PFSK-1 (cell line): ENCODE measurements at regions not wholly inside any gene's neighbourhood (a gene's known extent, or its start where the extent isn't known, plus 50 kb on each side); places are given as distances from the start of the nearest gene placed in this dataset.

Source experiments
- FOXP2 ChIP-seq: optimal IDR thresholded peaks from 2 replicates; pipeline ENCODE3; 2011; ENCODE audit warnings: borderline replicate concordance, control low read depth, inconsistent platforms; ENCODE audit not compliant: insufficient read depth; ENCODE audit errors: extremely low read length, extremely low read depth
- POLR2AphosphoS5 ChIP-seq: IDR thresholded peaks from 2 replicates; pipeline ENCODE4 v1.6.1; 2012; ENCODE audit warnings: low read depth, mild to moderate bottlenecking, control low read depth, low read length, moderate library complexity
- SIN3A ChIP-seq: IDR thresholded peaks from 2 replicates; pipeline ENCODE4 v1.6.1; 2012; ENCODE audit warnings: mild to moderate bottlenecking, low read length, moderate library complexity, borderline replicate concordance; ENCODE audit not compliant: insufficient read depth
- TAF1 ChIP-seq: IDR thresholded peaks from 2 replicates; pipeline ENCODE4 v1.6.1; 2012; ENCODE audit warnings: low read length, control low read depth, borderline replicate concordance; ENCODE audit not compliant: insufficient read depth
- TF ChIP-seq, protein P1 (sequence below), 2 experiments: IDR thresholded peaks; 2 replicates each; pipeline versions ENCODE4 v1.6.1 to v1.8.0; 2011 to 2012; ENCODE audit warnings: low read depth in 2 of 2, low read length in 2 of 2, control low read depth in 1 of 2, inconsistent platforms in 1 of 2, mild to moderate bottlenecking in 1 of 2, moderate library complexity in 1 of 2; ENCODE audit not compliant: insufficient read depth in 1 of 2

DNA sequence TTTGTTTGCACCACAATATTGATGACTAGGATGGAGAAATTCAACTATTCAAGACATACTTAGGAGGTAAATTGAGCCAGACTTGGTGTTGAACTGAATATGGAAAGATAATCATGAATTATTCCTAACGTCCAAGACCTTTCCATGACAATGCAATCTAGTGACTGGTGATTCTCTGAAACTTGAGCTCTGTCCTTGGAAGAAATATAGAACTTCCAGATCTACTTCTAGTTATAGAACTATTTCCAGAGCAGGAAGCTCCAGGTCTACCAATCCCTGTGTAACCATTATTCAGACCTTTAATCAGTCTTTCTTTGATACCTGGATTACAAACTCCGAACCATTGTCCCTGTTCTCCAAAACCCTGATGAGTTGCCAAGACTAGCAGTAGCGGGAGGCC is 272.6 kb upstream of the SLC14A2 start:
- no peak for TF ChIP-seq SIN3A
- TF ChIP-seq TAF1: no peak
- TF ChIP-seq, protein P1, sequence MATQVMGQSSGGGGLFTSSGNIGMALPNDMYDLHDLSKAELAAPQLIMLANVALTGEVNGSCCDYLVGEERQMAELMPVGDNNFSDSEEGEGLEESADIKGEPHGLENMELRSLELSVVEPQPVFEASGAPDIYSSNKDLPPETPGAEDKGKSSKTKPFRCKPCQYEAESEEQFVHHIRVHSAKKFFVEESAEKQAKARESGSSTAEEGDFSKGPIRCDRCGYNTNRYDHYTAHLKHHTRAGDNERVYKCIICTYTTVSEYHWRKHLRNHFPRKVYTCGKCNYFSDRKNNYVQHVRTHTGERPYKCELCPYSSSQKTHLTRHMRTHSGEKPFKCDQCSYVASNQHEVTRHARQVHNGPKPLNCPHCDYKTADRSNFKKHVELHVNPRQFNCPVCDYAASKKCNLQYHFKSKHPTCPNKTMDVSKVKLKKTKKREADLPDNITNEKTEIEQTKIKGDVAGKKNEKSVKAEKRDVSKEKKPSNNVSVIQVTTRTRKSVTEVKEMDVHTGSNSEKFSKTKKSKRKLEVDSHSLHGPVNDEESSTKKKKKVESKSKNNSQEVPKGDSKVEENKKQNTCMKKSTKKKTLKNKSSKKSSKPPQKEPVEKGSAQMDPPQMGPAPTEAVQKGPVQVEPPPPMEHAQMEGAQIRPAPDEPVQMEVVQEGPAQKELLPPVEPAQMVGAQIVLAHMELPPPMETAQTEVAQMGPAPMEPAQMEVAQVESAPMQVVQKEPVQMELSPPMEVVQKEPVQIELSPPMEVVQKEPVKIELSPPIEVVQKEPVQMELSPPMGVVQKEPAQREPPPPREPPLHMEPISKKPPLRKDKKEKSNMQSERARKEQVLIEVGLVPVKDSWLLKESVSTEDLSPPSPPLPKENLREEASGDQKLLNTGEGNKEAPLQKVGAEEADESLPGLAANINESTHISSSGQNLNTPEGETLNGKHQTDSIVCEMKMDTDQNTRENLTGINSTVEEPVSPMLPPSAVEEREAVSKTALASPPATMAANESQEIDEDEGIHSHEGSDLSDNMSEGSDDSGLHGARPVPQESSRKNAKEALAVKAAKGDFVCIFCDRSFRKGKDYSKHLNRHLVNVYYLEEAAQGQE (IDR thresholded peaks at IDR 0.05; ENCODE audit: insufficient read depth in 1 of 2, low read depth in 2 of 2, low read length in 2 of 2): no peak
- no peak for TF ChIP-seq POLR2AphosphoS5
- TF ChIP-seq FOXP2: no peak

DNA sequence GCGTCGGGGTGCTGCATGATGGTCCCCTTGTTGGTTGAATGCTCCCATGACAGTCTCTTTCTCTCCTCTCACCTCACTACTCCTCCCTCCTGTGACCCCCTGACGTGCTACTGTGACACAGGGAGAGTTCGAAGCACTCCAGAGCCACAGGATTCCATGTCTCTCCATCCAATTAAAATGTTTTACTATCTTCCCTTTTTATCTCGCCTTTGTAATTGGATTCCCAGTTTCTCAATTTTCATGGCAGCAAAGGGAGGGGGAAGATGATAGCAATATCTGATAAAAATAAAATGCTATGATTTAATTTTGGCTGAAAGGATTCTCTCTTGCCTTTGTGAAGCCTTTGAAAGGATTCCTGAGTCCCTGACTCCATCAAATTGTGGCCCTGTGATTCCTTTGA is 271.9 kb upstream of the SLC14A2 start:
- TF ChIP-seq, protein P1 (IDR thresholded peaks at IDR 0.05; ENCODE audit: insufficient read depth in 1 of 2, low read depth in 2 of 2, low read length in 2 of 2): no peak
- TF ChIP-seq SIN3A: no peak
- no peak for TF ChIP-seq FOXP2
- TF ChIP-seq POLR2AphosphoS5: no peak
- TF ChIP-seq TAF1: no peak

DNA sequence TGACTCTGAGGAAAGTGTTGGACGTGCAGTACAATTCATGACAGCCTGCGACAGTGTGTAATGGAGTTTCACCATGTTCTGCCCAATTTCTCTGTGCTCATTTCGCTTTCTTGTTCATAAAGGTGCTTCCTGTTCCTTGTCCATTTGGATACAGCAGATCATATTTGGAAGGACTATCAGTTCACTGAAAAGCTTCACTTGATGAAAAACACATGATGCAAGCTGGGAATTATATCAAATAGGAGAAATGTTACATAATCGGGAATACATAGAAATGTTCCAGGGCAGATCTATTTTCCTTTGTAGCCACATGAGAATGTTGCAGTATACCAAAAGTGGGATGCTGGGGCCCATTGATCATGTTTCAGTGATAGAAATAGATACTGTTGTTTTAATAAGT is 266.3 kb upstream of the SLC14A2 start:
- TF ChIP-seq POLR2AphosphoS5: no peak
- no peak for TF ChIP-seq TAF1
- TF ChIP-seq FOXP2: no peak
- TF ChIP-seq, protein P1 (IDR thresholded peaks at IDR 0.05; ENCODE audit: insufficient read depth in 1 of 2, low read depth in 2 of 2, low read length in 2 of 2): no peak

DNA sequence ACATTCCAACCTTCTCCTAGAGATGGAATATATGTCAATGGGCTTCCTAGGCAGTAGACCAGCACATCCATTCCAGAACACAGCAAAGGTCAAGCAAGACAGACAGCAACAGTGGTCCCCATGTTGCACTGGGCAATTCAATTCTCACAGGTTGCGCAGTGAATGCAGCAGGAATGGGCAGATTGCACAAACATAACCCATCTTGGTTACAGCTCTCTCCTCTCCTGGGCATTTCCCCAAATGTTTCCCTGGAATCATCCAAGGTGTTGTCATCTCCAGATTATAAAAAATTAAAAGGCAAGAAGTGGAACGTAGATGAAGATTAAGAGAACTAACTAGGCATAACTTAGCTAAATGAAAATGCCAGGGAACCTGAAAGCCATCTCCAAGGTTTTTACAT is 265.8 kb upstream of the SLC14A2 start:
- TF ChIP-seq POLR2AphosphoS5 (no peak), FOXP2 (no peak), TAF1 (no peak), SIN3A (no peak)
- TF ChIP-seq, protein P1 (IDR thresholded peaks at IDR 0.05; ENCODE audit: insufficient read depth in 1 of 2, low read depth in 2 of 2, low read length in 2 of 2): no peak

DNA sequence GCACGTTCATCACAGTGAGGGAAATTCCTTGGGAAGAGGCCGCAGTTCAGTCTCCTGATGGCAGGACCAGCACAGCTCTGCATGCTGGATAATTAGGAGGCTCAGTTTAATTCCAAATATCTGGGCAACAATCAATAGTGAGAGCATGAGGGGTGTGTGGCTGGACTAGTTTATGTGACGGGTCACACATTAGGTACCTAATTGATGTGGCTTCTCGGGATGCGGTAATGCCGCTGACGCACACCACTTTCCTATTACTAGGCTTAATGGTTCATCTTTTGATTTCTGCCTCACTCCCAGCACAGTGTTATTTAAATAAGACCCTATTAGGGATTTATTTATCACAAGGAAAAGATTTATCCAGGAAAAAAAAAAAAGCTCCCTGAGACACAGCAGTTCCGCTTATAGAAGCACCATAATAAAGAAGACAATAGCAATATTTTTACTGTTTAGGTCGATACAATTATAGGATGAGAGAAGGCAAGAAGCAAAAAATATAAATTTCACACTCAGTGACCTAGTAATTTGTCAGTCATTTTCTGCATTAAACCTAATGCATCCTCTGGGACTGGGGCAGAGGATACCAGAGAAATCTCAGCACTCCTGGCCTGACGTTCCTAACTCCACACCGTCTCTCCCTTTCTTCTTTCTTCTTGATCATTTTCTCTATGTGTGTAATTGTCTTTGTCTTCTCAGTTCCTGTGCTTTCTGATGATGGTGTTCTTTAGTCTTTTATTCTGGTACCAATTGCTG is 264.7 kb upstream of the SLC14A2 start:
- TF ChIP-seq, protein P1 (IDR thresholded peaks at IDR 0.05; ENCODE audit: insufficient read depth in 1 of 2, low read depth in 2 of 2, low read length in 2 of 2): no peak
- TF ChIP-seq POLR2AphosphoS5 (no peak), SIN3A (no peak), FOXP2 (no peak), TAF1 (no peak)
